Astrocyte (in vitro differentiated cells and primary cell): ENCODE measurements at regions not wholly inside any gene's neighbourhood (a gene's known extent, or its start where the extent isn't known, plus 50 kb on each side); places are given as distances from the start of the nearest gene placed in this dataset.

Source experiments
- DNase-seq: peaks from one replicate; pipeline ENCODE4 v3.0.0-alpha.2; 2010; ENCODE audit warnings: low read depth
- FAIRE-seq: peaks from 2 replicates; lab custom pipeline; 2011; peaks lifted over from hg19 to GRCh38; lab: Jason Lieb, UNC
- H2AFZ ChIP-seq: 2 replicates; pipeline ENCODE4 v1.6.0; 2012; ENCODE audit warnings: low read depth, low read length, inconsistent platforms
- H3K27ac ChIP-seq: 2 replicates; pipeline ENCODE4 v1.5.1; 2011; ENCODE audit warnings: low read depth, low read length, inconsistent platforms
- H3K27me3 ChIP-seq: 2 replicates; pipeline ENCODE4 v1.6.0; 2011; ENCODE audit warnings: low read length, inconsistent platforms; ENCODE audit not compliant: insufficient read depth
- H3K36me3 ChIP-seq: 2 replicates; pipeline ENCODE4 v1.5.1; 2011; ENCODE audit warnings: low read length, inconsistent platforms; ENCODE audit not compliant: insufficient read depth
- H3K4me1 ChIP-seq: 2 replicates; pipeline ENCODE4 v1.5.1; 2011; ENCODE audit warnings: low read length, inconsistent platforms; ENCODE audit not compliant: insufficient read depth
- H3K4me2 ChIP-seq: 2 replicates; pipeline ENCODE4 v1.6.0; 2012; ENCODE audit warnings: low read length, inconsistent platforms
- H3K4me3 ChIP-seq: 2 replicates; pipeline ENCODE4 v1.5.1; 2011; ENCODE audit warnings: low read depth, mild to moderate bottlenecking, low read length, inconsistent platforms; ENCODE audit not compliant: insufficient read depth
- H3K79me2 ChIP-seq: 2 replicates; pipeline ENCODE4 v1.6.0; 2012; ENCODE audit warnings: mild to moderate bottlenecking, low read length, inconsistent platforms; ENCODE audit not compliant: insufficient read depth
- H3K9ac ChIP-seq: 2 replicates; pipeline ENCODE4 v1.6.0; 2012; ENCODE audit warnings: mild to moderate bottlenecking, low read length, inconsistent platforms
- H3K9me3 ChIP-seq: 2 replicates; pipeline ENCODE4 v1.5.1; 2012; ENCODE audit warnings: low read depth, mild to moderate bottlenecking, low read length, inconsistent platforms; ENCODE audit not compliant: insufficient read depth
- H4K20me1 ChIP-seq: 2 replicates; pipeline ENCODE4 v1.6.0; 2012; ENCODE audit warnings: low read length, inconsistent platforms; ENCODE audit not compliant: insufficient read depth
- H3K27ac Mint-ChIP-seq: one replicate; pipeline ENCODE4 v1.8.0; 2021; ENCODE audit warnings: mild to moderate bottlenecking, mixed read lengths; ENCODE audit not compliant: unreplicated experiment
- H3K27me3 Mint-ChIP-seq: one replicate; pipeline ENCODE4 v1.8.0; 2021; ENCODE audit warnings: low read depth, mixed read lengths; ENCODE audit not compliant: unreplicated experiment
- H3K36me3 Mint-ChIP-seq: one replicate; pipeline ENCODE4 v1.8.0; 2021; ENCODE audit warnings: low read depth, mixed read lengths; ENCODE audit not compliant: unreplicated experiment
- H3K4me1 Mint-ChIP-seq: one replicate; pipeline ENCODE4 v1.8.0; 2021; ENCODE audit warnings: low read depth, mixed read lengths; ENCODE audit not compliant: unreplicated experiment
- H3K4me3 Mint-ChIP-seq: one replicate; pipeline ENCODE4 v1.8.0; 2021; ENCODE audit warnings: mild to moderate bottlenecking, moderate library complexity, mixed read lengths; ENCODE audit not compliant: unreplicated experiment
- H3K9me3 Mint-ChIP-seq: one replicate; pipeline ENCODE4 v1.8.0; 2021; ENCODE audit warnings: mild to moderate bottlenecking, mixed read lengths; ENCODE audit not compliant: unreplicated experiment
- CTCF ChIP-seq: IDR thresholded peaks from 2 replicates; pipeline ENCODE4 v1.5.1; 2011; ENCODE audit warnings: low read depth, mild to moderate bottlenecking, inconsistent platforms, low read length, moderate library complexity; ENCODE audit not compliant: insufficient read depth
- EZH2 ChIP-seq: IDR thresholded peaks from 2 replicates; pipeline ENCODE4 v1.6.1; 2012; ENCODE audit warnings: mild to moderate bottlenecking, low read length, inconsistent platforms; ENCODE audit not compliant: insufficient read depth

GRCh38 chr2:71780162-71780561 lies 326.8 kb downstream of the DYSF start:
- Mint-ChIP-seq H3K27ac (no peak overlapping the region), H3K36me3 (no peaks in the 10 kb centered on the region)
- FAIRE-seq, result no peak

GRCh38 chr2:71779774-71780105 lies 326.4 kb downstream of the DYSF start:
- Histone ChIP-seq H3K36me3 (no peaks in the 10 kb centered on the region), H3K79me2 (no peaks in the 10 kb centered on the region), H3K4me1 (peaks cover 15% of the 10 kb centered on the region), H3K27ac (no peak overlapping the region), H3K4me2 (peak overlapping the region; percentile 43), H3K9me3 (no peaks in the 10 kb centered on the region), H3K27me3 (peaks cover 9% of the 10 kb centered on the region), H3K9ac (no peak overlapping the region), H3K4me3 (no peak overlapping the region), H4K20me1 (no peaks in the 10 kb centered on the region), H2AFZ (no peak overlapping the region)
- no peak for TF ChIP-seq EZH2
- TF ChIP-seq CTCF, result no peak
- Mint-ChIP-seq H3K36me3 (no peaks in the 10 kb centered on the region), H3K27ac (no peak overlapping the region), H3K4me3 (no peak overlapping the region), H3K4me1 (peaks cover 15% of the 10 kb centered on the region), H3K27me3 (peaks cover 61% of the 10 kb centered on the region), H3K9me3 (peaks cover 4% of the 10 kb centered on the region)
- DNase-seq (no peak), FAIRE-seq (no peak)

More at GRCh38 chr2:71780162-71780561, 326.8 kb downstream of the DYSF start:
- H3K9ac ChIP-seq, result no peak overlapping the region
- no peaks in the 10 kb centered on the region for H3K36me3 ChIP-seq
- DNase-seq, result no peak
- no peaks in the 10 kb centered on the region for H3K79me2 ChIP-seq
- H2AFZ ChIP-seq, result no peak overlapping the region
- H3K27ac ChIP-seq, result no peak overlapping the region
- H3K4me2 ChIP-seq, result no peak overlapping the region
- Mint-ChIP-seq H3K9me3 (peaks cover 4% of the 10 kb centered on the region), H3K27me3 (peaks cover 64% of the 10 kb centered on the region), H3K4me3 (no peak overlapping the region), H3K4me1 (peaks cover 19% of the 10 kb centered on the region)
- H3K27me3 ChIP-seq, result peaks cover 9% of the 10 kb centered on the region
- no peaks in the 10 kb centered on the region for H4K20me1 ChIP-seq
- H3K4me1 ChIP-seq, result peaks cover 19% of the 10 kb centered on the region
- TF ChIP-seq EZH2 (no peak), CTCF (no peak)
- no peaks in the 10 kb centered on the region for H3K9me3 ChIP-seq
- H3K4me3 ChIP-seq, result no peak overlapping the region

GRCh38 chr2:71778936-71779773 lies 325.8 kb downstream of the DYSF start:
- peaks cover 4% of the 10 kb centered on the region for H3K9me3 Mint-ChIP-seq
- H3K36me3 Mint-ChIP-seq, result no peaks in the 10 kb centered on the region
- H3K4me2 ChIP-seq, result peak overlapping the region; percentile 43
- H3K4me3 Mint-ChIP-seq, result no peak overlapping the region
- H3K36me3 ChIP-seq, result no peaks in the 10 kb centered on the region
- H3K27ac Mint-ChIP-seq, result no peak overlapping the region
- H2AFZ ChIP-seq, result peak overlapping the region; percentile 62
- peak; percentile 86 for DNase-seq
- H3K27me3 ChIP-seq, result peaks cover 9% of the 10 kb centered on the region
- no peaks in the 10 kb centered on the region for H3K79me2 ChIP-seq
- H3K4me3 ChIP-seq, result no peak overlapping the region
- FAIRE-seq, result no peak
- peaks cover 11% of the 10 kb centered on the region for H3K4me1 Mint-ChIP-seq
- no peaks in the 10 kb centered on the region for H3K9me3 ChIP-seq
- no peak overlapping the region for H3K27ac ChIP-seq
- H3K9ac ChIP-seq, result peak overlapping the region; percentile 31
- H4K20me1 ChIP-seq, result no peaks in the 10 kb centered on the region
- TF ChIP-seq CTCF (peak; percentile 11), EZH2 (no peak)
- H3K4me1 ChIP-seq, result peaks cover 12% of the 10 kb centered on the region
- peaks cover 61% of the 10 kb centered on the region for H3K27me3 Mint-ChIP-seq
